ENCODE measurements at regions not wholly inside any gene's neighbourhood (a gene's known extent, or its start where the extent isn't known, plus 50 kb on each side); places are given as distances from the start of the nearest gene placed in this dataset. TPM values are rescaled to one million over a fixed set of nuclear protein-coding genes. Genes with fewer than 3 reads are reported as not detected.

DNA sequence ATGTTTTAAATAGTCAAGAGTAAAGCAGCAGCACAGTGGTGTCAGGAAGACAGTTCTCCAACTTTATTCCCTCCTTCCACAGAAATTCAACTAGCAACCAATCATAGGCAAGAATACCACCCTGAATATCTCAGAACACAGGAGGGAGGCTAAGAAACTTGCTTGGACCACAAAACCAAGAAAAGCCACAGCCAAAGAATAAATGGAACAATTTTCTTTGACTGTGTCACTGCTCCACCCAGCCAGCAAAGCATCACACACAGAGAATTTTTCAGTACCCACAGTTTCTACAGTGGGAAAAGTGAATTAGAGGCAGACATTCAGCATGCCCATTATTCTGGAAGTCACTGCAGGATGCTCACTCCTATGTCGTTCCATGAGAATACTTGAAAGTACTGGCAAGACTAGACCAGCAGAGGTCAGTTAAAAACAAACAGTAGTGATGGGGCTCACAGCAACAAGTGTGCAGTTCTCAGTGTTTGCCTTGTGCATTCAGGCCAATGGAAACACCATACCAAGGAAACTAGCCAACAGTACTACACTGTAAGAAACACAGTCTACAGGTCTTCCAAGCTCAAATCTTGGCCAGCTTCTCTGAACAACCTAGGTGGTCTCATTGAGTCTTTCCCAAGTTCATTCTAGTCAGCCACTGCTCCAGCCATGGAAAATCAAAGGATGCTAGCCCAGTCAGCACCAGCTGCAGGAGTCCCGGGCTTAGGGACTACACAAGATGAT, 56.8 kb upstream of the FOXG1 start:
- H3K36me3 Mint-ChIP-seq: no peaks in the 10 kb centered on the region
- POLR2A ChIA-PET: no interaction called here
- no peaks in the 10 kb centered on the region for H3K27me3 Mint-ChIP-seq
- H3K4me1 Mint-ChIP-seq: no peaks in the 10 kb centered on the region
- H3K4me3 Mint-ChIP-seq: no peak overlapping the region
- ATAC-seq (ENCODE audit: low read depth) (no peak), DNase-seq (no peak)
- peaks cover 1% of the 10 kb centered on the region for H3K9me3 Mint-ChIP-seq
- no peak overlapping the region for H3K27ac Mint-ChIP-seq

Small RNAs in the stretch of these regions (microRNA-seq; reads per million reads assigned to microRNA genes)
- gene MIR3171 (not detected), gene MIR4307 (not detected)
